ENCODE measurements at regions not wholly inside any gene's neighbourhood (a gene's known extent, or its start where the extent isn't known, plus 50 kb on each side); places are given as distances from the start of the nearest gene placed in this dataset.

GRCh38 chr13:106103779-106104178, 431.7 kb downstream of the EFNB2 start:
- no peak for TF ChIP-seq TCF12 (IDR thresholded peaks at IDR 0.05; ENCODE audit: low read depth)
- TF ChIP-seq REST (IDR thresholded peaks at IDR 0.05; ENCODE audit: low read depth), result no peak
- TF ChIP-seq RAD21 (IDR thresholded peaks at IDR 0.05; ENCODE audit: low read depth), result no peak
- TF ChIP-seq TAF1 (IDR thresholded peaks at IDR 0.05; ENCODE audit: low read depth), result no peak
- no peak for TF ChIP-seq FOXM1 (IDR thresholded peaks at IDR 0.05; ENCODE audit: borderline replicate concordance, low read depth)
- no peak for TF ChIP-seq EP300 (IDR thresholded peaks at IDR 0.05; ENCODE audit: borderline replicate concordance)
